Panc1 (cell line): ENCODE measurements at regions not wholly inside any gene's neighbourhood (a gene's known extent, or its start where the extent isn't known, plus 50 kb on each side); places are given as distances from the start of the nearest gene placed in this dataset.

ENCODE experiments used
- ATAC-seq: fragments of 200-7000 bp; cut with Tn5 transposase; 2 replicates; pipeline ENCODE4 v1.9.1; 2020; ENCODE audit warnings: mild to moderate bottlenecking, moderate library complexity
- BruUV-seq: library from RNA; stranded (reverse); fragments of 400-500 nt; replicated peaks from 2 replicates; lab custom pipeline; 2021; lab: Mats Ljungman, UMichigan
- CTCF ChIA-PET: fragments of 300-600 bp; sonication (Branson Sonifier 250); formaldehyde crosslinking; loops from one replicate; lab custom pipeline; 2022; ENCODE audit warnings: antibody characterized with exemption; lab: Charles Lee
- POLR2A ChIA-PET: fragments of 300-600 bp; sonication (Branson Sonifier 250); formaldehyde crosslinking; loops from one replicate; lab custom pipeline; 2022; ENCODE audit warnings: antibody characterized with exemption; lab: Charles Lee
- DNase-seq: peaks from one replicate; pipeline ENCODE4 v3.0.0-alpha.2; 2010; ENCODE audit warnings: low read depth, low spot score
- H3K27ac ChIP-seq: 2 replicates; pipeline ENCODE4 v1.5.1; 2011; ENCODE audit warnings: mild to moderate bottlenecking, low read length, inconsistent platforms
- H3K27me3 ChIP-seq: fragments of 200-500 bp; sonication (Bioruptor generic); 2 replicates; pipeline ENCODE4 v1.6.0; 2014; ENCODE audit warnings: low read length, inconsistent platforms; ENCODE audit not compliant: control insufficient read depth, insufficient read depth
- H3K36me3 ChIP-seq: fragments of 200-500 bp; sonication (Bioruptor generic); 2 replicates; pipeline ENCODE4 v1.5.1; 2014; ENCODE audit warnings: inconsistent platforms, mild to moderate bottlenecking, low read length, moderate library complexity; ENCODE audit not compliant: control insufficient read depth, insufficient read depth
- H3K4me1 ChIP-seq: 2 replicates; pipeline ENCODE4 v1.5.1; 2011; ENCODE audit warnings: inconsistent platforms, mild to moderate bottlenecking, low read length, moderate library complexity; ENCODE audit not compliant: control insufficient read depth, insufficient read depth
- H3K4me3 ChIP-seq, 2 experiments: 2 replicates each; pipeline ENCODE4 v1.5.1; 2011 to 2012; ENCODE audit warnings: low read depth in 2 of 2, low read length in 2 of 2, mild to moderate bottlenecking in 2 of 2, inconsistent platforms in 1 of 2, moderate library complexity in 1 of 2
- H3K9me3 ChIP-seq: fragments of 200-500 bp; sonication (Bioruptor generic); 2 replicates; pipeline ENCODE4 v1.5.1; 2014; ENCODE audit warnings: low read depth, mild to moderate bottlenecking, inconsistent platforms, low read length, moderate library complexity; ENCODE audit not compliant: control insufficient read depth, insufficient read depth
- POLR2AphosphoS5 ChIP-seq: IDR thresholded peaks from 2 replicates; pipeline ENCODE4 v1.6.1; 2012; ENCODE audit warnings: mild to moderate bottlenecking, low read depth, low read length, moderate library complexity
- SIN3A ChIP-seq: IDR thresholded peaks from 2 replicates; pipeline ENCODE4 v1.6.1; 2012; ENCODE audit warnings: low read depth, mild to moderate bottlenecking, low read length, moderate library complexity, borderline replicate concordance; ENCODE audit not compliant: insufficient read depth
- TCF7L2 ChIP-seq: IDR thresholded peaks from 2 replicates; pipeline ENCODE4 v1.6.1; 2011; ENCODE audit warnings: mild to moderate bottlenecking, low read depth, low read length, inconsistent platforms
- in situ Hi-C: cut with HindIII; loops from 2 replicates; pipeline ENCODE4 v1.10.0; 2016; ENCODE audit warnings: low sequenced_read_pairs, low pct_unique_long_range_greater_than_20kb
- intact Hi-C: fragments of 100-400 bp; cut with micrococcal nuclease; formaldehyde crosslinking; loops from one replicate; pipeline ENCODE4 v1.10.0; 2022; ENCODE audit not compliant: unreplicated experiment
- TF ChIP-seq, protein P1 (sequence below): fragments of 450-650 bp; IDR thresholded peaks from 2 replicates; pipeline ENCODE4 v1.5.1; 2017; ENCODE audit warnings: mild to moderate bottlenecking
- TF ChIP-seq, protein P2 (sequence below), 2 experiments: IDR thresholded peaks; 2 replicates each; pipeline ENCODE4 v1.6.1; 2011 to 2012; ENCODE audit warnings: low read depth in 2 of 2, control low read depth in 1 of 2, low read length in 1 of 2, mild to moderate bottlenecking in 1 of 2, moderate library complexity in 1 of 2; ENCODE audit not compliant: insufficient read depth in 1 of 2

DNA sequence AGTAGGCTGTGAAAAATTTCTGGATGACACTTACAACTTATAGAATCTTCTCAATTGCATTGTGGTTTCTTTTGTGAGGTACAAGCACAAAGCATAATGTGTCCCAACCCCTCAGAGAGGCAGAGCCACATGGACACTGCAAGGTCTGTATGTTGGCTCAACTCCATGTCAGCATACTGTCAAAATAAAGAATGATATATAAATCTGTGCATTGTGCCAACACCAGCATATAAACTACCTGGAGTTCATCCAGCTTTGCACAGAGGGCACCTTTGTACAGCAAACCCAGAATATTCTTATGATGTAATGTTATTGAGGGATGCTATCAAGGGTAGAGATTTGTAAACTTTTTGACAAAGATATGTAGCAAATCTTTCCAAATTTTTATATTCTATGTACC lies 1065.8 kb upstream of the MIR17HG start:
- in situ Hi-C loops: no loop called here
- H3K9me3 ChIP-seq: no peaks in the 10 kb centered on the region
- H3K27ac ChIP-seq: no peak overlapping the region
- H3K4me3 ChIP-seq: no peak overlapping the region
- H3K4me1 ChIP-seq: no peaks in the 10 kb centered on the region
- TF ChIP-seq, protein P1, sequence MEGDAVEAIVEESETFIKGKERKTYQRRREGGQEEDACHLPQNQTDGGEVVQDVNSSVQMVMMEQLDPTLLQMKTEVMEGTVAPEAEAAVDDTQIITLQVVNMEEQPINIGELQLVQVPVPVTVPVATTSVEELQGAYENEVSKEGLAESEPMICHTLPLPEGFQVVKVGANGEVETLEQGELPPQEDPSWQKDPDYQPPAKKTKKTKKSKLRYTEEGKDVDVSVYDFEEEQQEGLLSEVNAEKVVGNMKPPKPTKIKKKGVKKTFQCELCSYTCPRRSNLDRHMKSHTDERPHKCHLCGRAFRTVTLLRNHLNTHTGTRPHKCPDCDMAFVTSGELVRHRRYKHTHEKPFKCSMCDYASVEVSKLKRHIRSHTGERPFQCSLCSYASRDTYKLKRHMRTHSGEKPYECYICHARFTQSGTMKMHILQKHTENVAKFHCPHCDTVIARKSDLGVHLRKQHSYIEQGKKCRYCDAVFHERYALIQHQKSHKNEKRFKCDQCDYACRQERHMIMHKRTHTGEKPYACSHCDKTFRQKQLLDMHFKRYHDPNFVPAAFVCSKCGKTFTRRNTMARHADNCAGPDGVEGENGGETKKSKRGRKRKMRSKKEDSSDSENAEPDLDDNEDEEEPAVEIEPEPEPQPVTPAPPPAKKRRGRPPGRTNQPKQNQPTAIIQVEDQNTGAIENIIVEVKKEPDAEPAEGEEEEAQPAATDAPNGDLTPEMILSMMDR: no peak
- TF ChIP-seq POLR2AphosphoS5: no peak
- no peak for TF ChIP-seq TCF7L2
- TF ChIP-seq SIN3A: no peak
- TF ChIP-seq, protein P2, sequence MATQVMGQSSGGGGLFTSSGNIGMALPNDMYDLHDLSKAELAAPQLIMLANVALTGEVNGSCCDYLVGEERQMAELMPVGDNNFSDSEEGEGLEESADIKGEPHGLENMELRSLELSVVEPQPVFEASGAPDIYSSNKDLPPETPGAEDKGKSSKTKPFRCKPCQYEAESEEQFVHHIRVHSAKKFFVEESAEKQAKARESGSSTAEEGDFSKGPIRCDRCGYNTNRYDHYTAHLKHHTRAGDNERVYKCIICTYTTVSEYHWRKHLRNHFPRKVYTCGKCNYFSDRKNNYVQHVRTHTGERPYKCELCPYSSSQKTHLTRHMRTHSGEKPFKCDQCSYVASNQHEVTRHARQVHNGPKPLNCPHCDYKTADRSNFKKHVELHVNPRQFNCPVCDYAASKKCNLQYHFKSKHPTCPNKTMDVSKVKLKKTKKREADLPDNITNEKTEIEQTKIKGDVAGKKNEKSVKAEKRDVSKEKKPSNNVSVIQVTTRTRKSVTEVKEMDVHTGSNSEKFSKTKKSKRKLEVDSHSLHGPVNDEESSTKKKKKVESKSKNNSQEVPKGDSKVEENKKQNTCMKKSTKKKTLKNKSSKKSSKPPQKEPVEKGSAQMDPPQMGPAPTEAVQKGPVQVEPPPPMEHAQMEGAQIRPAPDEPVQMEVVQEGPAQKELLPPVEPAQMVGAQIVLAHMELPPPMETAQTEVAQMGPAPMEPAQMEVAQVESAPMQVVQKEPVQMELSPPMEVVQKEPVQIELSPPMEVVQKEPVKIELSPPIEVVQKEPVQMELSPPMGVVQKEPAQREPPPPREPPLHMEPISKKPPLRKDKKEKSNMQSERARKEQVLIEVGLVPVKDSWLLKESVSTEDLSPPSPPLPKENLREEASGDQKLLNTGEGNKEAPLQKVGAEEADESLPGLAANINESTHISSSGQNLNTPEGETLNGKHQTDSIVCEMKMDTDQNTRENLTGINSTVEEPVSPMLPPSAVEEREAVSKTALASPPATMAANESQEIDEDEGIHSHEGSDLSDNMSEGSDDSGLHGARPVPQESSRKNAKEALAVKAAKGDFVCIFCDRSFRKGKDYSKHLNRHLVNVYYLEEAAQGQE (IDR thresholded peaks at IDR 0.05; ENCODE audit: insufficient read depth in 1 of 2, low read depth in 2 of 2, low read length in 1 of 2): no peak
- ATAC-seq: no peak
- no peak for DNase-seq
- POLR2A ChIA-PET: no interaction called here
- no peaks in the 10 kb centered on the region for H3K27me3 ChIP-seq
- CTCF ChIA-PET: no interaction called here
- intact Hi-C loops: no loop called here
- BruUV-seq: no TSS peak
- H3K36me3 ChIP-seq: no peaks in the 10 kb centered on the region

DNA sequence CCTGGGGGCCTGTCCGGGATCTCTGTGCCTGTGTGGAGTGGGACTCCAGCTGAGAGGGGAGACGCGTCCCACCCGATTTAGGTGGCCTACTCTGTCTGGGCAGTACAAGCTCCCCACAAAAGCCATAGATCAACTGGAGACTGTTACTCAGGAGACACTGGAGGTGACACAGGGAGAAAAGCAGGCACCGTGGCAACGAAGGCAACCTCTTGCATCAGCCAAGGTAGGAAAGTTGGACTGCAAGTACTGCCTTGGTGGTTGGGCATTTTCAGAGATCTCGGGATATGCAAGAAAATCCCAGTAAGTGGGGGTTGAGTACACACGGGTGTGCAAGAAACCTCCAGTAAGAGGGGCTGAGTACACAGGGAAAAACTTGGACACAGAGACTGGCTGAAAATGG lies 1060.0 kb upstream of the MIR17HG start:
- H3K4me1 ChIP-seq: no peaks in the 10 kb centered on the region
- TF ChIP-seq TCF7L2 (no peak), POLR2AphosphoS5 (no peak), SIN3A (no peak)
- TF ChIP-seq, protein P1: no peak
- TF ChIP-seq, protein P2 (IDR thresholded peaks at IDR 0.05; ENCODE audit: insufficient read depth in 1 of 2, low read depth in 2 of 2, low read length in 1 of 2): no peak
- ChIA-PET POLR2A (no interaction called here), CTCF (no interaction called here)
- intact Hi-C loops: no loop called here
- BruUV-seq: no TSS peak
- in situ Hi-C loops: no loop called here
- DNase-seq: no peak
- no peak for ATAC-seq
- H3K27ac ChIP-seq: no peak overlapping the region
- H3K4me3 ChIP-seq: no peak overlapping the region
- no peaks in the 10 kb centered on the region for H3K36me3 ChIP-seq
- H3K27me3 ChIP-seq: no peaks in the 10 kb centered on the region
- no peaks in the 10 kb centered on the region for H3K9me3 ChIP-seq
